ENCODE measurements at regions not wholly inside any gene's neighbourhood (a gene's known extent, or its start where the extent isn't known, plus 50 kb on each side); places are given as distances from the start of the nearest gene placed in this dataset.

- no peaks in the 10 kb centered on the region for H3K4me1 ChIP-seq (ENCODE audit: insufficient read depth)
- H4K20me1 ChIP-seq (ENCODE audit: insufficient read depth, poor library complexity, severe bottlenecking): no peaks in the 10 kb centered on the region
- H3K27me3 ChIP-seq: no peaks in the 10 kb centered on the region
- no peaks in the 10 kb centered on the region for H3K79me2 ChIP-seq
- H3K4me2 ChIP-seq: no peak overlapping the region
- H3K9me3 ChIP-seq (ENCODE audit: low read depth): no peaks in the 10 kb centered on the region
- H3K9me2 ChIP-seq (replicated peaks; ENCODE audit: insufficient read depth): no peaks in the 10 kb centered on the region
- H3K4me3 ChIP-seq: no peak overlapping the region
- no peak overlapping the region for H3K27ac ChIP-seq
- no peak for DNase-seq (ENCODE audit: low spot score)
- no peak overlapping the region for H2AFZ ChIP-seq
- WGBS (ENCODE audit: low lambda C conversion rate, missing lambda C conversion rate): 79% methylated on average over 2 of the region's 2 CpGs
- no peaks in the 10 kb centered on the region for H3K36me3 ChIP-seq (replicated peaks; ENCODE audit: insufficient read depth, low read depth)
- no peak for TF ChIP-seq EZH2 (IDR thresholded peaks at IDR 0.05; ENCODE audit: borderline replicate concordance)
These were observed 589.2 kb upstream of the LRRTM1 start for GRCh38 chr2:80893711-80894110.

- WGBS (ENCODE audit: low lambda C conversion rate, missing lambda C conversion rate): 36% methylated on average over 2 of the region's 2 CpGs
- Histone ChIP-seq H3K27me3 (no peaks in the 10 kb centered on the region), H3K9me2 (replicated peaks; ENCODE audit: insufficient read depth) (no peaks in the 10 kb centered on the region), H3K4me1 (ENCODE audit: insufficient read depth) (no peaks in the 10 kb centered on the region), H3K4me2 (no peak overlapping the region), H3K9me3 (ENCODE audit: low read depth) (no peaks in the 10 kb centered on the region), H4K20me1 (ENCODE audit: insufficient read depth, poor library complexity, severe bottlenecking) (no peaks in the 10 kb centered on the region), H2AFZ (no peak overlapping the region), H3K79me2 (no peaks in the 10 kb centered on the region), H3K36me3 (replicated peaks; ENCODE audit: insufficient read depth, low read depth) (no peaks in the 10 kb centered on the region), H3K4me3 (no peak overlapping the region), H3K27ac (no peak overlapping the region)
- DNase-seq (ENCODE audit: low spot score): no peak
- TF ChIP-seq EZH2 (IDR thresholded peaks at IDR 0.05; ENCODE audit: borderline replicate concordance) (no peak), CTCF (IDR thresholded peaks at IDR 0.05; ENCODE audit: poor library complexity) (no peak), EZH2phosphoT487 (IDR thresholded peaks at IDR 0.05; ENCODE audit: low read depth, severe bottlenecking, unreplicated experiment) (no peak)
These were observed 584.5 kb upstream of the LRRTM1 start for GRCh38 chr2:80889009-80889408.

DNA sequence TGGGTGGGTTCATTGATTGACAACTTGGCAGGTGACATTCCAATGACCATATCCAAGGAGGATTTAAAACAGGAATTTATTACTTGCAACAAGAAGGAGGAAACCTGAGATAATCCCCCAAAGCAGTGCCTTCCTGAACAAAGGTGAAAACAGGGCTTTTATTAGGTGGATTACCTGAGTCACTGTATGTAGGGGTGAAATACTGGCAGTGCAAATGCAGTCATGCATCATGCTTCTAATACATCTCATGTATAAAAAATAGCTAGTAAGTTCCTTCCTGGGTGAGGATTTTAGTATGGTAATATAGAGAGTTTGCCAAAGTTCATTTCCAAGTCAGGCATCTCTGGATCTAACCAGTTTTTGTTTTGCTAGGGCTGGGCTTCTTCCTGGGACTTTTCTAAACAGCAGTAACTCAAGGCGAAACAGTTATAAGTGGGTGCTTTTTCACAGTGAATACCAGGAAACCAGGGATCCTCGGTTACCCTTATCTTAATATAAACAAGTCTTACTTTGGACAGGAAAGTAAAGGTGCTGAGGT is 583.4 kb upstream of the LRRTM1 start:
- H3K36me3 ChIP-seq (replicated peaks; ENCODE audit: insufficient read depth, low read depth): no peaks in the 10 kb centered on the region
- H2AFZ ChIP-seq: no peak overlapping the region
- H3K9me2 ChIP-seq (replicated peaks; ENCODE audit: insufficient read depth): no peaks in the 10 kb centered on the region
- H4K20me1 ChIP-seq (ENCODE audit: insufficient read depth, poor library complexity, severe bottlenecking): no peaks in the 10 kb centered on the region
- peak; percentile 13 for DNase-seq (ENCODE audit: low spot score)
- no peak overlapping the region for H3K4me2 ChIP-seq
- no peaks in the 10 kb centered on the region for H3K79me2 ChIP-seq
- H3K4me3 ChIP-seq: no peak overlapping the region
- H3K27ac ChIP-seq: peak overlapping the region; percentile 7
- TF ChIP-seq EZH2phosphoT487 (IDR thresholded peaks at IDR 0.05; ENCODE audit: low read depth, severe bottlenecking, unreplicated experiment) (no peak), EZH2 (IDR thresholded peaks at IDR 0.05; ENCODE audit: borderline replicate concordance) (no peak), CTCF (IDR thresholded peaks at IDR 0.05; ENCODE audit: poor library complexity) (no peak)
- WGBS (ENCODE audit: low lambda C conversion rate, missing lambda C conversion rate): 31% methylated on average over 2 of the region's 2 CpGs
- H3K9me3 ChIP-seq (ENCODE audit: low read depth): no peaks in the 10 kb centered on the region
- H3K4me1 ChIP-seq (ENCODE audit: insufficient read depth): no peaks in the 10 kb centered on the region
- no peaks in the 10 kb centered on the region for H3K27me3 ChIP-seq

GRCh38 chr2:80874374-80874773 is 569.8 kb upstream of the LRRTM1 start:
- H3K9me3 ChIP-seq (ENCODE audit: low read depth): no peaks in the 10 kb centered on the region
- WGBS (ENCODE audit: low lambda C conversion rate, missing lambda C conversion rate): 60% methylated on average over 2 of the region's 2 CpGs
- no peak for DNase-seq (ENCODE audit: low spot score)
- no peak overlapping the region for H3K4me3 ChIP-seq
- no peaks in the 10 kb centered on the region for H3K9me2 ChIP-seq (replicated peaks; ENCODE audit: insufficient read depth)
- H3K4me1 ChIP-seq (ENCODE audit: insufficient read depth): peaks cover 6% of the 10 kb centered on the region
- no peaks in the 10 kb centered on the region for H3K36me3 ChIP-seq (replicated peaks; ENCODE audit: insufficient read depth, low read depth)
- no peak overlapping the region for H3K4me2 ChIP-seq
- H2AFZ ChIP-seq: no peak overlapping the region
- TF ChIP-seq EZH2 (IDR thresholded peaks at IDR 0.05; ENCODE audit: borderline replicate concordance): no peak
- no peak for TF ChIP-seq CTCF (IDR thresholded peaks at IDR 0.05; ENCODE audit: poor library complexity)
- no peak for TF ChIP-seq EZH2phosphoT487 (IDR thresholded peaks at IDR 0.05; ENCODE audit: low read depth, severe bottlenecking, unreplicated experiment)
- no peak overlapping the region for H3K27ac ChIP-seq
- H3K27me3 ChIP-seq: no peaks in the 10 kb centered on the region
- H3K79me2 ChIP-seq: no peaks in the 10 kb centered on the region
- H4K20me1 ChIP-seq (ENCODE audit: insufficient read depth, poor library complexity, severe bottlenecking): no peaks in the 10 kb centered on the region
